ENCODE measurements at regions not wholly inside any gene's neighbourhood (a gene's known extent, or its start where the extent isn't known, plus 50 kb on each side); places are given as distances from the start of the nearest gene placed in this dataset.
A peak's percentile ranks its signal among the peaks of the same experiment; 100 is the strongest.

GRCh38 chr11:25615841-25616240 lies 716.1 kb upstream of the ANO3 start:
- Histone ChIP-seq H4K20me1 (replicated peaks; ENCODE audit: insufficient read depth) (no peaks in the 10 kb centered on the region), H3K9me2 (ENCODE audit: insufficient read depth) (no peaks in the 10 kb centered on the region), H3K79me2 (replicated peaks; ENCODE audit: insufficient read depth) (no peaks in the 10 kb centered on the region), H3K4me2 (peak overlapping the region; percentile 44; the same call in 1 of the 2 replicates), H3K4me3 (no peak overlapping the region), H3F3A (replicated peaks; ENCODE audit: low read depth) (no peaks in the 10 kb centered on the region), H3K27ac (ENCODE audit: low read depth) (no peak overlapping the region), H3K36me3 (ENCODE audit: insufficient read depth) (peaks cover 4% of the 10 kb centered on the region; the same call in 1 of the 2 replicates), H2AFZ (no peak overlapping the region), H3K4me1 (ENCODE audit: insufficient read depth) (peaks cover 12% of the 10 kb centered on the region; the same call in 1 of the 2 replicates), H3K27me3 (ENCODE audit: insufficient read depth) (no peaks in the 10 kb centered on the region)
- Mint-ChIP-seq H3K9me3 (peaks cover 19% of the 10 kb centered on the region), H3K4me1 (peaks cover 11% of the 10 kb centered on the region), H3K36me3 (ENCODE audit: low read depth) (peaks cover 20% of the 10 kb centered on the region), H3K27me3 (ENCODE audit: insufficient read depth, low read depth, poor library complexity) (no peaks in the 10 kb centered on the region), H3K27ac (peak overlapping the region; percentile 75; the same call in 1 of the 2 replicates), H3K4me3 (no peak overlapping the region)
- TF ChIP-seq NANOG (IDR thresholded peaks at IDR 0.05; ENCODE audit: borderline replicate concordance) = no peak
- TF ChIP-seq EZH2 (IDR thresholded peaks at IDR 0.05; ENCODE audit: low read depth, unreplicated experiment) = no peak
- TF ChIP-seq CTCF (conservative IDR thresholded peaks at IDR 0.05; ENCODE audit: low read depth in 2 of 2) = no peak
- TF ChIP-seq JUNB (IDR thresholded peaks at IDR 0.05; ENCODE audit: unreplicated experiment) = no peak
- no peak for TF ChIP-seq ZNF114 (CRISPR knock-in tag; IDR thresholded peaks at IDR 0.05)
- no peak for TF ChIP-seq ZNF462 (CRISPR knock-in tag; IDR thresholded peaks at IDR 0.05)
- TF ChIP-seq EZH2phosphoT487 (IDR thresholded peaks at IDR 0.05; ENCODE audit: unreplicated experiment) = no peak
- no peak for TF ChIP-seq POLR2AphosphoS5 (IDR thresholded peaks at IDR 0.05; ENCODE audit: low read depth)
- TF ChIP-seq REST (IDR thresholded peaks at IDR 0.05; ENCODE audit: unreplicated experiment) = no peak
- no peak for TF ChIP-seq ETS1 (IDR thresholded peaks at IDR 0.05)
- no peak for TF ChIP-seq ZNF331 (CRISPR knock-in tag; IDR thresholded peaks at IDR 0.05; ENCODE audit: low read depth)
- no peak for TF ChIP-seq STAT1 (IDR thresholded peaks at IDR 0.05; ENCODE audit: unreplicated experiment)
- no peak for TF ChIP-seq CREB1 (CRISPR knock-in tag; IDR thresholded peaks at IDR 0.05; ENCODE audit: low read depth)
- ATAC-seq (no peak), DNase-seq (ENCODE audit: low spot score) (no peak)

Data from GM23338 (cell line).